Mammary epithelial cell (primary cell): ENCODE measurements at regions not wholly inside any gene's neighbourhood (a gene's known extent, or its start where the extent isn't known, plus 50 kb on each side); places are given as distances from the start of the nearest gene placed in this dataset.

Experiments used
- EZH2 ChIP-seq: IDR thresholded peaks from 2 replicates; pipeline ENCODE4 v1.6.1; 2012; ENCODE audit warnings: low read length, inconsistent platforms, borderline replicate concordance
- TF ChIP-seq, protein P1 (sequence below), 2 donors: IDR thresholded peaks in 1 of 2; conservative IDR thresholded peaks in 1 of 2; 2 replicates each; pipeline ENCODE4 v1.5.1; 2011 to 2012; ENCODE audit warnings: inconsistent platforms in 2 of 2, low read length in 2 of 2, mild to moderate bottlenecking in 2 of 2, control low read depth in 1 of 2, low read depth in 1 of 2; ENCODE audit not compliant: insufficient read depth in 1 of 2; ENCODE audit errors: extremely low read depth in 1 of 2

- TF ChIP-seq, protein P1, sequence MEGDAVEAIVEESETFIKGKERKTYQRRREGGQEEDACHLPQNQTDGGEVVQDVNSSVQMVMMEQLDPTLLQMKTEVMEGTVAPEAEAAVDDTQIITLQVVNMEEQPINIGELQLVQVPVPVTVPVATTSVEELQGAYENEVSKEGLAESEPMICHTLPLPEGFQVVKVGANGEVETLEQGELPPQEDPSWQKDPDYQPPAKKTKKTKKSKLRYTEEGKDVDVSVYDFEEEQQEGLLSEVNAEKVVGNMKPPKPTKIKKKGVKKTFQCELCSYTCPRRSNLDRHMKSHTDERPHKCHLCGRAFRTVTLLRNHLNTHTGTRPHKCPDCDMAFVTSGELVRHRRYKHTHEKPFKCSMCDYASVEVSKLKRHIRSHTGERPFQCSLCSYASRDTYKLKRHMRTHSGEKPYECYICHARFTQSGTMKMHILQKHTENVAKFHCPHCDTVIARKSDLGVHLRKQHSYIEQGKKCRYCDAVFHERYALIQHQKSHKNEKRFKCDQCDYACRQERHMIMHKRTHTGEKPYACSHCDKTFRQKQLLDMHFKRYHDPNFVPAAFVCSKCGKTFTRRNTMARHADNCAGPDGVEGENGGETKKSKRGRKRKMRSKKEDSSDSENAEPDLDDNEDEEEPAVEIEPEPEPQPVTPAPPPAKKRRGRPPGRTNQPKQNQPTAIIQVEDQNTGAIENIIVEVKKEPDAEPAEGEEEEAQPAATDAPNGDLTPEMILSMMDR (conservative IDR thresholded peaks at IDR 0.05 in 1 of 2, IDR thresholded peaks at IDR 0.05 in 1 of 2; ENCODE audit: extremely low read depth in 1 of 2, insufficient read depth in 1 of 2, low read depth in 1 of 2, low read length in 2 of 2), result no peak
- TF ChIP-seq EZH2, result no peak
Measured at GRCh38 chr5:175116466-175117048, 327.4 kb downstream of the DRD1 start.
